GDM1 (cell line): ENCODE measurements at regions not wholly inside any gene's neighbourhood (a gene's known extent, or its start where the extent isn't known, plus 50 kb on each side); places are given as distances from the start of the nearest gene placed in this dataset.
"Not testable (repeated sequence)": the region's sequence is repeated elsewhere in the genome, so short reads cannot be mapped to it uniquely, and the experiment has no call there.

Experiments
- DNase-seq: peaks from one replicate; lab custom pipeline; 2025; lab: John Stamatoyannopoulos, UW

DNA sequence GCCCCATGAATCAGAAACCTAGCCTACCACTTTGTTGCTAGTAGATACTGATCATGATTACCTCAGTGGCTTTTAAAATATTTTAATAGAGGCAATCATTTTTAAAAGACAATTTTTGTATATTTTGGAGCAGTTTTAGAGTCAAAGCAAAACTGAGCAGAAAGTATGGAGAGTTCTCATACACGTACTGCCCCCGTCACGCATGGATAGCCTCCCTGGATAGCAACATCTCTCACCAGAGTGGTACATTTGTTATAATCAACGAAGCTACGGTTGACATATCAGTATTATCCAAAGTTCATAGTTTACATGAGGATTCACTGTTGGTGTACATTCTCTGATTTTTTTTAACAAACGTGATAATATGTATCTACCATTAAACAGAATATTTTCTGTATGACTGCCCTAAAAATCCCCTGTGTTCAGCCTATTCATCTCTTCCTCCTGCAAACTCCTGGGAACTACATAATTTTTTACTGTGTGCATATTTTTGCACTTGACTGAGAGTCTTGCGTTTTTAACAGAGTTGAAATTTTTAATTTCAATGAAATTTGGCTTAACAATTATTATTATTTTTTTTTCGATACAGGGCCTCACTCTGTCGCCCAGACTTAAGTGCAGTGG lies 1436.8 kb upstream of the PCDH9 start:
- no peak for DNase-seq

DNA sequence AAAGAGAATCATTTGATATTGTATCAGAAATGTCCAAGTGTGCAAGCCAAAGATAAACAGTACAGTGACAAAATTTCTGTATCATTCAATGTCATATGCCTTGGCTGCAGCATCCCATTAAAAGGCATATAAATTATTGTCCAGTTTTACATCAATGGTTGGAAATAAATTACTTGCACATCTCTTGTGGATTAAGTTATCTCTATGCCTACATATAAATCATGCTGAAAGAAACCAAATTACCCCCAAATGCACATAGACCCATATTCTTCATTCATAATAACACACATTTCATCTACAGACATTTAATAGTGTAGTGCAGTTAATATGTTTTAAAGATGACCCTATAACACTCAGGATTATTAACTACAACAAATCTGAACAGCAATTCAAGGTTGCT lies 1415.7 kb upstream of the PCDH9 start:
- no peak for DNase-seq

- no peak for DNase-seq
Measured at GRCh38 chr13:68644611-68645010, 1414.5 kb upstream of the PCDH9 start.

DNA sequence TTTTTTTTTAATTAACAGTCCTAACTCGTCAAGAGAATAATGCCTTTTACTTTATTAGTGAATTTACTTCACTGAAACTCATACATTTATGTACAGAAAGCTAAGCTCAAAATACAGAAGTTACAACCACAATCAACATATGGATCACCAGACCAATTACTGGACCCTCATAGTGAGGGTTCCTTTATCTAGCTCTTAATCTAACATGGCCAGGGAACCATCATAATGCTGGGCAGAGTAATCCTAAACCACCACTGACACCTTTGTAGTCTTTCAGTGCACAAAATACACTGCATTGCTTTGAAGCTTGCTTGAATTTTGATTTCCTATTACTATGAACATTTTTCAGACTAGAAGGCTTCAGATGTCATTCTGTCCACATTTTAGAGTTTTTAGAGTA lies 1406.6 kb upstream of the PCDH9 start:
- no peak for DNase-seq

DNA sequence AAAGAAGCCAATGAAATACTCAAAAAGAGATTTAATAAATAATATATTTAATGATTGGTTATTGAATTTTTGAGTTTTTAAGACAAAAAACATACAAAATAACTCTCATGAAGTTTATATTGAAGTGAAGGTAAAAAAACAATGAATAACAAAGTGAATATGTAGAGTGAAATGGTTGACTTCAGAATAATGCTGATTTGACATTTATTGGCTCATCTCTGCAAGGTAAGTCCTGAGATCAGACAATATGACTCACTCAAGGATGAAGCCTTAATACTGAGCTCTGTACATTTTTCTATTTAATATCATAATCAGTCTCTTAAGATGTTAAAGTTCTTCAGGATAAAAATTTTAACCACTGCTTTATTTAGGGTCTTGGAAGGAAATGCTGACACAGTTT lies 1398.9 kb upstream of the PCDH9 start:
- DNase-seq, result no peak

GRCh38 chr13:68627379-68627778 lies 1397.2 kb upstream of the PCDH9 start:
- no peak for DNase-seq

- no peak for DNase-seq
Measured at GRCh38 chr13:68616600-68617222, 1386.6 kb upstream of the PCDH9 start.

DNA sequence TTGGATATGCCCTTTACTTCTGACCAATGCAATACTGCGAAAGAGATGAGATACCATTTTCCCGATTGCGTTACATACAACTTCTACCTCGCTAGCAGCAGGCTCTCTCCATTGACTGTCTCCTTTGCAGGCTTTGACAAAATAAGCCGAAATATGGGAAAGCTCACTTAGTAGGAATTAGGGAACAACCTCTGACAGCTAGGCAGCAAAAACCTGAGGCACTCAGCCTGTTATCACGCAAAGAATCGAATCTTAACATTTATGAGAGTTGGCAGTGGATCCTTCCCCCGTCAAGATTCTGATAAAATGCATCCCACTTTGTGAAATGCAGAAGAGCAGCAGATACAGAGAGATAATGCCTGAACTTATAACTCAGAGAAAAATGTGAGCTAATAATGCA lies 1379.5 kb upstream of the PCDH9 start:
- no peak for DNase-seq

- DNase-seq, result no peak
Measured at GRCh38 chr13:68608147-68608546, 1378.0 kb upstream of the PCDH9 start.

DNA sequence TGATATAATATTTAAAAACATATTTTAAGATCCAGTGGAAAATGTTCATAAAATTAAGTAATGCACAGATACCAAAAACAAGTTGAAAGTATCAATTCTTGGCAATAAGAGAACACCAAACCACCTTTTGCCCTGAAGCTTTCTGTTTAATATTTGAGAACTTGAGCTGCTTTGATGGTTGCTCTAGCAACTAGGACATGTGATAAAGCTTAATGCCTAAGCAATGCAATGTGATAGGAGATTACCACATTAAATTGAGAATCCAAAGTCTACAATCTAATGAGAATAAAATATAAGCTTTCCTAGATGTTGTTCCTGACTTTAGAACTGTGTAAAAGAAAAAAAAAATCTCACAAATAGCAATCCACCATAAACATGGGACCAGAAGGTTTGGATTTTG lies 1367.5 kb upstream of the PCDH9 start:
- DNase-seq, result no peak

GRCh38 chr13:68588623-68589022 lies 1358.5 kb upstream of the PCDH9 start:
- DNase-seq, result no peak

- no peak for DNase-seq
Measured at GRCh38 chr13:68584776-68585175, 1354.6 kb upstream of the PCDH9 start.

- no peak for DNase-seq
Measured at GRCh38 chr13:68574053-68574452, 1343.9 kb upstream of the PCDH9 start.

DNA sequence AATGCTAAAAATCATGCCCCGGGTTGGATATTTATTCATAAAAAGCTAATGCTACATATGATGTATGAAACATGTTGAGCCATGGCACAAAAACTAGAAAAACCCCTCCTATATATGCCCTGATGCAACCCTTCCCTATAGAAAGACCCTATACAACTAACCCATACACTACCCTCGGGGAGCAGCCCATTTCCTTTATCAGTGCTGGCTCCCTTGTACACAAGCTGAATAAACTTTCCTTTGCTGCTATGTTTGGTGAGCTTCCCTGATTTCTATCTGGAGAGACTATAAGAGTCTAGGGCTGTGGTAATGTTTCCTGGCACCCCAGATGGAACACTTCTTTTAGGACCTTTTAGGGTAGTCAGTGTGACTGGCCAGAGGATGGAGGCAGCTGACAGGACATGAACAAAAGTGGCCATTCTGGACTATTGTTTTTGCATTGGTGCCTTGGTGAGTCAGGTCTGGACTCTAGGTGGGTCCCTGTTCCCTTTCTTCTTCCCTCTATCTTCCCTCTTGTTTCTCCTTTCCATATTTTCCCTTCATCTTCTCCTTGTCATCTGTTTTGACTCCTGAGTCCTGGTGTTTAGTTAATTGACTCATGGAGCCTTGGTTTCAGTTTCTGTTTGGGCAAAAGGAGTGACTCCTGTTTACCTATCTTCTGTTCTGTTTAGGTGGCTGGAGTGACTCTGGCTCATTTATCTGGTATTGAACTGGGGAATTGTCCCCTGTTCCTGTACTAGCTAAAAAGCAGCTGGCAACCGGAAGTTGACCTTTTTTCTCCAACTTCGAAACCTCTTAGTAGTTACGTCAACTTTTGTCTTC lies 1321.8 kb upstream of the PCDH9 start:
- no peak for DNase-seq

DNA sequence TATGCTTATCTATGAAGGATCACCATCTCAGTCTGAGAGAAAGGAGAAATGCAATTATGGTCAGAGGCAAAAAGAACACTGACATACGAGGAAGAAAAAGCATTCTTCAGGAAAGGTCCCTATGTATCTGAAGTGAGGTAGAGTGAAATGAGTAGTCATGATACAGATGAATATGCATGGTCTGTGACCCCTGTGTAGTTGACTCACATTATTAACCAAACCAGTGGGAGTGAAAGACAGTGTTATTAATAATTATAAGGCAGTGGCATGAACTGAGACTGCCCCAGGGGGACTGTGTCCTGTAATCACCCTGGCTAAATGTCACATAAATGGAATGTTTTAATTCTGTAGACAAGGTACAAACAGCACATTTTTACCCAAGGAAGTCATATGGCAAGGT lies 1320.2 kb upstream of the PCDH9 start:
- no peak for DNase-seq

GRCh38 chr13:68540244-68540643 lies 1310.1 kb upstream of the PCDH9 start:
- DNase-seq, result no peak

GRCh38 chr13:68535329-68535728 lies 1305.2 kb upstream of the PCDH9 start:
- DNase-seq, result no peak

DNA sequence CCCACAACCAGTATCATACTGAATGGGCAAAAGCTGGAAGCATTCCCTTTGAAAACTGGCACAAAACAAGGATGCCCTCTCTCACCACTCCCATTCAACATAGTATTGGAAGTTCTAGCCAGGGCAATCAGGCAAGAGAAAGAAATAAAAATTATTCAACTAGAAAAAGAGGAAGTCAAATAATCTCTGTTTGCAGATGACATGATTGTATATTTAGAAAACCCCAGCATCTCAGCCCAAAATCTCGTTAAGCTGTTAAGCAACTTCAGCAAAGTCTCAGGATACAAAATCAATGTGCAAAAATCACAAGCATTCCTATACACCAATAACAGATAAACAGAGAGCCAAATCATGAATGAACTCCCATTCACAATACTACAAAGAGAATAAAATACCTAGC lies 1297.0 kb upstream of the PCDH9 start:
- DNase-seq, result not testable (repeated sequence)

GRCh38 chr13:68523838-68524424 lies 1293.8 kb upstream of the PCDH9 start:
- no peak for DNase-seq

- no peak for DNase-seq
Measured at GRCh38 chr13:68522184-68522583, 1292.0 kb upstream of the PCDH9 start.

GRCh38 chr13:68509734-68510621 lies 1279.8 kb upstream of the PCDH9 start:
- DNase-seq, result no peak
